Keratinocyte (primary cell): ENCODE measurements at regions not wholly inside any gene's neighbourhood (a gene's known extent, or its start where the extent isn't known, plus 50 kb on each side); places are given as distances from the start of the nearest gene placed in this dataset.

Experiments used
- DNase-seq: peaks from one replicate; pipeline ENCODE4 v3.0.0-alpha.2; 2011; ENCODE audit warnings: low read depth, missing footprints, low spot score
- FAIRE-seq: peaks from 2 replicates; lab custom pipeline; 2011; peaks lifted over from hg19 to GRCh38; lab: Jason Lieb, UNC
- H2AFZ ChIP-seq: 2 replicates; pipeline ENCODE4 v1.6.0; 2012; ENCODE audit warnings: low read length, control low read depth, inconsistent platforms; ENCODE audit not compliant: control insufficient read depth
- H3K27ac ChIP-seq: 2 replicates; pipeline ENCODE4 v1.5.1; 2011; ENCODE audit warnings: low read length; ENCODE audit not compliant: control insufficient read depth, insufficient read depth
- H3K27me3 ChIP-seq: 3 replicates; pipeline ENCODE4 v1.6.0; 2011; ENCODE audit warnings: low read length; ENCODE audit not compliant: control insufficient read depth, insufficient read depth; ENCODE audit errors: extremely low read depth
- H3K36me3 ChIP-seq, 2 experiments: 2 replicates in 1 of 2; 3 replicates in 1 of 2; pipeline ENCODE4 v1.5.1; 2011; ENCODE audit warnings: low read length in 2 of 2, mild to moderate bottlenecking in 1 of 2; ENCODE audit not compliant: control insufficient read depth in 2 of 2, insufficient read depth in 2 of 2; ENCODE audit errors: extremely low read depth in 1 of 2
- H3K4me1 ChIP-seq: 3 replicates; pipeline ENCODE4 v1.5.1; 2011; ENCODE audit warnings: low read length; ENCODE audit not compliant: control insufficient read depth, insufficient read depth; ENCODE audit errors: extremely low read depth
- H3K4me2 ChIP-seq: 3 replicates; pipeline ENCODE4 v1.6.0; 2011; ENCODE audit warnings: low read depth, low read length; ENCODE audit not compliant: control insufficient read depth, insufficient read depth; ENCODE audit errors: extremely low read depth
- H3K4me3 ChIP-seq, 3 experiments: fragments of 200-600 bp in 1 of 3; sonication (generic) in 1 of 3; 2 replicates in 2 of 3; 3 replicates in 1 of 3; pipeline ENCODE4 v1.5.1; 2011 to 2016; ENCODE audit warnings: low read length in 3 of 3, mild to moderate bottlenecking in 3 of 3, control low read depth in 2 of 3, inconsistent platforms in 1 of 3, low read depth in 1 of 3, mixed read lengths in 1 of 3, mixed run types in 1 of 3, moderate library complexity in 1 of 3; ENCODE audit not compliant: control insufficient read depth in 2 of 3, insufficient read depth in 2 of 3; ENCODE audit errors: extremely low read depth in 1 of 3
- H3K79me2 ChIP-seq: 2 replicates; pipeline ENCODE4 v1.6.0; 2012; ENCODE audit warnings: low read length; ENCODE audit not compliant: control insufficient read depth, insufficient read depth
- H3K9ac ChIP-seq: 3 replicates; pipeline ENCODE4 v1.6.0; 2011; ENCODE audit warnings: low read length; ENCODE audit not compliant: control insufficient read depth, insufficient read depth; ENCODE audit errors: extremely low read depth
- H3K9me1 ChIP-seq: 3 replicates; pipeline ENCODE4 v1.6.0; 2011; ENCODE audit warnings: low read length; ENCODE audit not compliant: control insufficient read depth, insufficient read depth; ENCODE audit errors: extremely low read depth
- H3K9me3 ChIP-seq: 2 replicates; pipeline ENCODE4 v1.5.1; 2012; ENCODE audit warnings: low read depth, low read length; ENCODE audit not compliant: control insufficient read depth
- H4K20me1 ChIP-seq: 3 replicates; pipeline ENCODE4 v1.6.0; 2011; ENCODE audit warnings: low read length; ENCODE audit not compliant: control insufficient read depth, insufficient read depth; ENCODE audit errors: extremely low read depth
- EZH2 ChIP-seq: IDR thresholded peaks from one replicate; pipeline ENCODE4 v1.6.1; 2012; ENCODE audit warnings: inconsistent platforms, mild to moderate bottlenecking, low read length, moderate library complexity
- dilution Hi-C: fragments of 300-500 bp; cut with MboI; formaldehyde crosslinking; loops from one replicate; pipeline ENCODE4 v1.7.0; 2020; ENCODE audit warnings: low sequenced_read_pairs; ENCODE audit not compliant: extremely low pct_ligation_motif_present
- TF ChIP-seq, protein P1 (sequence below), 3 experiments: IDR thresholded peaks in 1 of 3; conservative IDR thresholded peaks in 1 of 3; optimal IDR thresholded peaks in 1 of 3; 2 replicates in 2 of 3; 3 replicates in 1 of 3; pipeline versions ENCODE3 to v1.5.1; 2011; ENCODE audit warnings: low read length in 3 of 3, mild to moderate bottlenecking in 3 of 3, moderate library complexity in 2 of 3, control low read depth in 1 of 3, inconsistent platforms in 1 of 3; ENCODE audit not compliant: insufficient read depth in 2 of 3; ENCODE audit errors: extremely low read depth in 1 of 3

DNA sequence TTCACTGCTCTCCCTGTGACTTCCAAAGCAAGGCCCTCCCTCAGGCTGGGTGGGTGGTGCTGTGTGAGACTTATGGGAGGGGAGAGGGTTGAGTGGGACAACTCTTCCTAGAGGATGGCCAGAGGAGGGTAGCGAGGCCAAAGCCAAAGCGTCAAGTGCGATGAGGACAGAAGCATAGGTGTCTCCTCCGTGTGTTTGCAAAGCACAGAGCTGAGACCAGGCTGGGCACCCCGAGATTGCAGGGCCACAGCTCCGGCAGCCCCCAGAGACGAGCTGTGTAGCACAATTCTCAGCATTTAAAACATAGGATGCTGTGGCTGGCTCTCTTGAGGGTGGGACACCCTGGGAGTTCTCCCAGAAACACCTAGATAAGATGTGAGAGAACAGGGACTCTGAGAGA lies 1374.5 kb downstream of the BRD1 start:
- no peaks in the 10 kb centered on the region for H4K20me1 ChIP-seq
- no peaks in the 10 kb centered on the region for H3K36me3 ChIP-seq
- no peaks in the 10 kb centered on the region for H3K79me2 ChIP-seq
- TF ChIP-seq EZH2 = no peak
- TF ChIP-seq, protein P1, sequence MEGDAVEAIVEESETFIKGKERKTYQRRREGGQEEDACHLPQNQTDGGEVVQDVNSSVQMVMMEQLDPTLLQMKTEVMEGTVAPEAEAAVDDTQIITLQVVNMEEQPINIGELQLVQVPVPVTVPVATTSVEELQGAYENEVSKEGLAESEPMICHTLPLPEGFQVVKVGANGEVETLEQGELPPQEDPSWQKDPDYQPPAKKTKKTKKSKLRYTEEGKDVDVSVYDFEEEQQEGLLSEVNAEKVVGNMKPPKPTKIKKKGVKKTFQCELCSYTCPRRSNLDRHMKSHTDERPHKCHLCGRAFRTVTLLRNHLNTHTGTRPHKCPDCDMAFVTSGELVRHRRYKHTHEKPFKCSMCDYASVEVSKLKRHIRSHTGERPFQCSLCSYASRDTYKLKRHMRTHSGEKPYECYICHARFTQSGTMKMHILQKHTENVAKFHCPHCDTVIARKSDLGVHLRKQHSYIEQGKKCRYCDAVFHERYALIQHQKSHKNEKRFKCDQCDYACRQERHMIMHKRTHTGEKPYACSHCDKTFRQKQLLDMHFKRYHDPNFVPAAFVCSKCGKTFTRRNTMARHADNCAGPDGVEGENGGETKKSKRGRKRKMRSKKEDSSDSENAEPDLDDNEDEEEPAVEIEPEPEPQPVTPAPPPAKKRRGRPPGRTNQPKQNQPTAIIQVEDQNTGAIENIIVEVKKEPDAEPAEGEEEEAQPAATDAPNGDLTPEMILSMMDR (optimal IDR thresholded peaks at IDR 0.05 in 1 of 3, IDR thresholded peaks at IDR 0.05 in 1 of 3, conservative IDR thresholded peaks at IDR 0.05 in 1 of 3; ENCODE audit: extremely low read depth in 1 of 3, insufficient read depth in 2 of 3, low read length in 3 of 3) = no peak
- no peak overlapping the region for H3K27ac ChIP-seq
- DNase-seq (no peak), FAIRE-seq (no peak)
- no peak overlapping the region for H3K9ac ChIP-seq
- dilution Hi-C loops = no loop called here
- H3K4me2 ChIP-seq = no peak overlapping the region
- H3K4me3 ChIP-seq = no peak overlapping the region
- no peak overlapping the region for H2AFZ ChIP-seq
- no peaks in the 10 kb centered on the region for H3K4me1 ChIP-seq
- peaks cover 7% of the 10 kb centered on the region for H3K9me3 ChIP-seq
- no peaks in the 10 kb centered on the region for H3K27me3 ChIP-seq
- no peaks in the 10 kb centered on the region for H3K9me1 ChIP-seq

DNA sequence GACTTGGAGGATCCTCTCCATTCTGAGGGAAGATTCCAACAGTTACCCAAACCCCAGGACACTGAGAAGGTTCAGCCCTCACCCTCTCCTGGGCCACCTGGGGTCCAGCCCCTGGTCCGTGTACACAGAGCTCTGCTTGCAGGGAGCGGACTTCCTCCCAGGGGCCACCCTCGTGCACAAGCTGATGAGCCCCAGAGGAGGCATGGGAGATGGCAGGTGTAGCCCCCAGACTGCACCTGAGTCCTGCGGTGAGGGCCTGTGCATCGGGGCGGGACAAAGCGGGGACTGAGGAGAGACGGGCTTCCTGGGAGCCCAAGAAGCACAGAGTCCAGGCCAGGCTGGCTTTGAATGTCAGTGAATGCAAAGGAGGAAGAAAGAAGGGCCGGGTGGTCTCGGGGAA lies 1374.9 kb downstream of the BRD1 start:
- DNase-seq (no peak), FAIRE-seq (no peak)
- H3K27me3 ChIP-seq = no peaks in the 10 kb centered on the region
- no peak overlapping the region for H2AFZ ChIP-seq
- H4K20me1 ChIP-seq = no peaks in the 10 kb centered on the region
- dilution Hi-C loops = no loop called here
- no peaks in the 10 kb centered on the region for H3K79me2 ChIP-seq
- H3K4me3 ChIP-seq = no peak overlapping the region
- no peaks in the 10 kb centered on the region for H3K36me3 ChIP-seq
- no peak overlapping the region for H3K9ac ChIP-seq
- H3K27ac ChIP-seq = no peak overlapping the region
- H3K4me1 ChIP-seq = no peaks in the 10 kb centered on the region
- no peaks in the 10 kb centered on the region for H3K9me1 ChIP-seq
- TF ChIP-seq, protein P1 (optimal IDR thresholded peaks at IDR 0.05 in 1 of 3, IDR thresholded peaks at IDR 0.05 in 1 of 3, conservative IDR thresholded peaks at IDR 0.05 in 1 of 3; ENCODE audit: extremely low read depth in 1 of 3, insufficient read depth in 2 of 3, low read length in 3 of 3) = no peak
- no peak for TF ChIP-seq EZH2
- H3K4me2 ChIP-seq = no peak overlapping the region
- H3K9me3 ChIP-seq = peaks cover 7% of the 10 kb centered on the region
